ENCODE measurements at regions not wholly inside any gene's neighbourhood (a gene's known extent, or its start where the extent isn't known, plus 50 kb on each side); places are given as distances from the start of the nearest gene placed in this dataset.
"Not testable (repeated sequence)": the region's sequence is repeated elsewhere in the genome, so short reads cannot be mapped to it uniquely, and the experiment has no call there.

- TF ChIP-seq ZNF331 (CRISPR knock-in tag; IDR thresholded peaks at IDR 0.05; ENCODE audit: low read depth) (no peak), REST (IDR thresholded peaks at IDR 0.05; ENCODE audit: unreplicated experiment) (no peak), ZNF114 (CRISPR knock-in tag; IDR thresholded peaks at IDR 0.05) (no peak)
Measured at GRCh38 chr1:37197411-37197810, 163.1 kb upstream of the GRIK3 start (continued).

GRCh38 chr1:37214305-37214704 lies 180.0 kb upstream of the GRIK3 start:
- not testable (repeated sequence) for H3K79me2 ChIP-seq (replicated peaks; ENCODE audit: insufficient read depth); H3K36me3 ChIP-seq (ENCODE audit: insufficient read depth); H3K4me2 ChIP-seq; H3K4me3 Mint-ChIP-seq; H3K4me3 ChIP-seq; H2AFZ ChIP-seq; H4K20me1 ChIP-seq (replicated peaks; ENCODE audit: insufficient read depth); H3K9me2 ChIP-seq (ENCODE audit: insufficient read depth); H3K27me3 Mint-ChIP-seq (ENCODE audit: insufficient read depth, low read depth, poor library complexity); H3F3A ChIP-seq (replicated peaks; ENCODE audit: low read depth); H3K4me1 ChIP-seq (ENCODE audit: insufficient read depth); H3K27me3 ChIP-seq (ENCODE audit: insufficient read depth)
- DNase-seq (ENCODE audit: low spot score) (peak; percentile 53), ATAC-seq (peak; percentile 38; the same call in 2 of the 3 replicates)
- peak overlapping the region; percentile 94 for H3K27ac Mint-ChIP-seq
- H3K4me1 Mint-ChIP-seq = peaks cover 13% of the 10 kb centered on the region
- peaks cover 24% of the 10 kb centered on the region for H3K9me3 Mint-ChIP-seq
- H3K27ac ChIP-seq (ENCODE audit: low read depth) = peak overlapping the region; percentile 97
- H3K36me3 Mint-ChIP-seq (ENCODE audit: low read depth) = peaks cover 24% of the 10 kb centered on the region; the same call in 2 of the 3 replicates

- no peak overlapping the region for H2AFZ ChIP-seq
- H3K4me3 ChIP-seq = no peak overlapping the region
- H3K27ac Mint-ChIP-seq = no peak overlapping the region
- DNase-seq (ENCODE audit: low spot score) (no peak), ATAC-seq (no peak)
- H3K4me3 Mint-ChIP-seq = no peak overlapping the region
- peaks cover 29% of the 10 kb centered on the region for H3K4me1 Mint-ChIP-seq
- H3K79me2 ChIP-seq (replicated peaks; ENCODE audit: insufficient read depth) = no peaks in the 10 kb centered on the region
- H3K27me3 Mint-ChIP-seq (ENCODE audit: insufficient read depth, low read depth, poor library complexity) = peaks cover 8% of the 10 kb centered on the region
- no peaks in the 10 kb centered on the region for H3K9me3 Mint-ChIP-seq
- H3K4me1 ChIP-seq (ENCODE audit: insufficient read depth) = peaks cover 38% of the 10 kb centered on the region
- no peaks in the 10 kb centered on the region for H4K20me1 ChIP-seq (replicated peaks; ENCODE audit: insufficient read depth)
- no peaks in the 10 kb centered on the region for H3K36me3 ChIP-seq (ENCODE audit: insufficient read depth)
- no peaks in the 10 kb centered on the region for H3F3A ChIP-seq (replicated peaks; ENCODE audit: low read depth)
- H3K4me2 ChIP-seq = no peak overlapping the region
- no peaks in the 10 kb centered on the region for H3K9me2 ChIP-seq (ENCODE audit: insufficient read depth)
- H3K27me3 ChIP-seq (ENCODE audit: insufficient read depth) = no peaks in the 10 kb centered on the region
- no peaks in the 10 kb centered on the region for H3K36me3 Mint-ChIP-seq (ENCODE audit: low read depth)
- no peak overlapping the region for H3K27ac ChIP-seq (ENCODE audit: low read depth)
- no peak for TF ChIP-seq ZNF331 (CRISPR knock-in tag; IDR thresholded peaks at IDR 0.05; ENCODE audit: low read depth)
- no peak for TF ChIP-seq ETS1 (IDR thresholded peaks at IDR 0.05)
- TF ChIP-seq JUNB (IDR thresholded peaks at IDR 0.05; ENCODE audit: unreplicated experiment) = no peak
- no peak for TF ChIP-seq REST (IDR thresholded peaks at IDR 0.05; ENCODE audit: unreplicated experiment)
Measured at GRCh38 chr1:37233606-37234005, 199.3 kb upstream of the GRIK3 start.
